Loucy (cell line): ENCODE measurements at regions not wholly inside any gene's neighbourhood (a gene's known extent, or its start where the extent isn't known, plus 50 kb on each side); places are given as distances from the start of the nearest gene placed in this dataset.

Source experiments
- EZH2phosphoT487 ChIP-seq: fragments of 200-600 bp; IDR thresholded peaks from 2 replicates; pipeline ENCODE4 v1.6.1; 2018; ENCODE audit warnings: antibody characterized with exemption, mild to moderate bottlenecking, moderate library complexity, borderline replicate concordance
- TF ChIP-seq, protein P1 (sequence below): fragments of 200-600 bp; sonication (generic); conservative IDR thresholded peaks from 2 replicates; pipeline ENCODE4 v1.5.1; 2014; ENCODE audit warnings: mild to moderate bottlenecking, antibody characterized with exemption, low read length

DNA sequence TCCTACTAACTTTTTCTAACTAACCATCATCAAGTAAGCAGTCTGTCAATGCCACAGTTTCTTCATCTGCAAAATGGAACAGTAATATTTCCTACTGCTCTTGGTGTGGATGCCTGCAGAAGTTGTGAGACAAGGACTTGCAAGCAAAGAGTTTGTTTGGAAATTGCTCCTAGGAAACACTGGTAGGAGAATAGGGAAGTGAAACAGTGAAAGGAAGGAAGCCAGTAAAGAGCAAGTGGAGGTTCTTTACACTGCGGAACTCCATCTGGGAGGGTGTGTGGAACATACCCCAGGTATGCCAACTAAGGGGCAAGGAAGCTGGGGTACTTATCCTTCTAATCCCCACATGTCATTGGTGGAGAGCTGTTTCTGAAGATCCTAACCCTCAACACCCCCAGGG is 119.9 kb downstream of the FOXD1 start:
- TF ChIP-seq, protein P1, sequence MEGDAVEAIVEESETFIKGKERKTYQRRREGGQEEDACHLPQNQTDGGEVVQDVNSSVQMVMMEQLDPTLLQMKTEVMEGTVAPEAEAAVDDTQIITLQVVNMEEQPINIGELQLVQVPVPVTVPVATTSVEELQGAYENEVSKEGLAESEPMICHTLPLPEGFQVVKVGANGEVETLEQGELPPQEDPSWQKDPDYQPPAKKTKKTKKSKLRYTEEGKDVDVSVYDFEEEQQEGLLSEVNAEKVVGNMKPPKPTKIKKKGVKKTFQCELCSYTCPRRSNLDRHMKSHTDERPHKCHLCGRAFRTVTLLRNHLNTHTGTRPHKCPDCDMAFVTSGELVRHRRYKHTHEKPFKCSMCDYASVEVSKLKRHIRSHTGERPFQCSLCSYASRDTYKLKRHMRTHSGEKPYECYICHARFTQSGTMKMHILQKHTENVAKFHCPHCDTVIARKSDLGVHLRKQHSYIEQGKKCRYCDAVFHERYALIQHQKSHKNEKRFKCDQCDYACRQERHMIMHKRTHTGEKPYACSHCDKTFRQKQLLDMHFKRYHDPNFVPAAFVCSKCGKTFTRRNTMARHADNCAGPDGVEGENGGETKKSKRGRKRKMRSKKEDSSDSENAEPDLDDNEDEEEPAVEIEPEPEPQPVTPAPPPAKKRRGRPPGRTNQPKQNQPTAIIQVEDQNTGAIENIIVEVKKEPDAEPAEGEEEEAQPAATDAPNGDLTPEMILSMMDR: no peak
- TF ChIP-seq EZH2phosphoT487: no peak
